H1 (cell line): ENCODE measurements at regions not wholly inside any gene's neighbourhood (a gene's known extent, or its start where the extent isn't known, plus 50 kb on each side); places are given as distances from the start of the nearest gene placed in this dataset.

Experiments
- CTCF ChIA-PET: fragments of 300-600 bp; sonication (Branson Sonifier 250); formaldehyde crosslinking; loops from one replicate; lab custom pipeline; 2021; ENCODE audit not compliant: partially characterized antibody; lab: Charles Lee
- POLR2A ChIA-PET: fragments of 300-600 bp; sonication (Branson Sonifier 250); formaldehyde crosslinking; loops from one replicate; lab custom pipeline; 2021; ENCODE audit warnings: inconsistent platforms; ENCODE audit not compliant: partially characterized antibody; lab: Charles Lee
- DNase-seq, 2 experiments: peaks; one replicate each; pipeline versions ENCODE4 v3.0.0 to v3.0.0-alpha.2; 2010 to 2022; ENCODE audit warnings: low spot score in 2 of 2, low read depth in 1 of 2, mixed read lengths in 1 of 2
- FAIRE-seq: peaks from 2 replicates; lab custom pipeline; 2011; peaks lifted over from hg19 to GRCh38; lab: Jason Lieb, UNC
- H2AFZ ChIP-seq: 2 replicates; pipeline ENCODE4 v1.8.1; 2012; ENCODE audit warnings: low read length, inconsistent platforms
- H2AK5ac ChIP-seq: 2 replicates; pipeline ENCODE4 v1.6.1; 2013; ENCODE audit warnings: low read depth, low read length
- H2BK120ac ChIP-seq: replicated peaks from 2 replicates; pipeline ENCODE3; 2013; ENCODE audit warnings: low read depth, low read length, inconsistent platforms
- H2BK12ac ChIP-seq: 2 replicates; pipeline ENCODE4 v1.6.1; 2013; ENCODE audit warnings: low read depth, low read length
- H2BK15ac ChIP-seq: 2 replicates; pipeline ENCODE4 v1.6.1; 2013; ENCODE audit warnings: low read length
- H2BK20ac ChIP-seq: 2 replicates; pipeline ENCODE4 v1.6.1; 2013; ENCODE audit warnings: low read length
- H2BK5ac ChIP-seq: 2 replicates; pipeline ENCODE4 v1.6.1; 2013; ENCODE audit warnings: low read depth, low read length
- H3K14ac ChIP-seq: 2 replicates; pipeline ENCODE4 v1.6.1; 2013; ENCODE audit warnings: inconsistent platforms; ENCODE audit not compliant: insufficient read length
- H3K18ac ChIP-seq: 2 replicates; pipeline ENCODE4 v1.6.1; 2013; ENCODE audit warnings: low read length; ENCODE audit errors: extremely low read depth
- H3K23ac ChIP-seq: 2 replicates; pipeline ENCODE4 v1.6.1; 2013; ENCODE audit warnings: inconsistent platforms; ENCODE audit not compliant: insufficient read length
- H3K23me2 ChIP-seq: 2 replicates; pipeline ENCODE4 v1.6.1; 2013; ENCODE audit warnings: low read depth, low read length
- H3K27ac ChIP-seq: 2 replicates; pipeline ENCODE4 v1.6.1; 2011; ENCODE audit warnings: low read depth, low read length, inconsistent platforms
- H3K27me3 ChIP-seq, 4 experiments: replicated peaks in 1 of 4; 1 replicate in 1 of 4; 2 replicates in 3 of 4; pipeline versions ENCODE4 v1.6.1 to v1.8.1; 2011 to 2013; ENCODE audit warnings: low read length in 3 of 4, mild to moderate bottlenecking in 3 of 4, inconsistent platforms in 2 of 4, mixed read lengths in 2 of 4, moderate library complexity in 1 of 4; ENCODE audit not compliant: control insufficient read depth in 3 of 4, insufficient read depth in 3 of 4; ENCODE audit errors: extremely low read depth in 1 of 4
- H3K36me3 ChIP-seq, 4 experiments: 2 replicates each; pipeline versions ENCODE4 v1.6.1 to v1.8.1; 2011 to 2013; ENCODE audit warnings: mild to moderate bottlenecking in 4 of 4, low read length in 3 of 4, moderate library complexity in 2 of 4, control low read depth in 1 of 4, inconsistent platforms in 1 of 4; ENCODE audit not compliant: insufficient read depth in 4 of 4, control insufficient read depth in 2 of 4
- H3K4ac ChIP-seq: replicated peaks from 2 replicates; pipeline ENCODE3; 2013; ENCODE audit warnings: low read length, low read depth, mixed read lengths, inconsistent platforms; ENCODE audit not compliant: insufficient read length
- H3K4me1 ChIP-seq, 4 experiments: replicated peaks in 1 of 4; 1 replicate in 1 of 4; 2 replicates in 3 of 4; pipeline versions ENCODE4 v1.6.1 to v1.8.1; 2011 to 2013; ENCODE audit warnings: low read length in 3 of 4, inconsistent platforms in 2 of 4, mixed read lengths in 1 of 4; ENCODE audit not compliant: insufficient read depth in 4 of 4, control insufficient read depth in 3 of 4
- H3K4me2 ChIP-seq, 2 experiments: 2 replicates each; pipeline versions ENCODE4 v1.6.1 to v1.8.1; 2011 to 2013; ENCODE audit warnings: low read depth in 2 of 2, low read length in 2 of 2, control low read depth in 1 of 2, inconsistent platforms in 1 of 2, mild to moderate bottlenecking in 1 of 2; ENCODE audit not compliant: insufficient read depth in 1 of 2
- H3K4me3 ChIP-seq, 4 experiments: fragments of 200-600, 300-600 bp in 1 of 4; sonication (generic), shearing (Covaris generic), sonication (Bioruptor Twin) in 1 of 4; 2 replicates each; pipeline versions ENCODE4 v1.5.1 to v1.8.1; 2011 to 2016; ENCODE audit warnings: low read length in 4 of 4, low read depth in 3 of 4, control low read depth in 2 of 4, inconsistent platforms in 2 of 4, mild to moderate bottlenecking in 2 of 4, mixed read lengths in 1 of 4, moderate library complexity in 1 of 4; ENCODE audit not compliant: insufficient read depth in 2 of 4; ENCODE audit errors: extremely low read depth in 1 of 4
- H3K56ac ChIP-seq: replicated peaks from 2 replicates; pipeline ENCODE3; 2013; ENCODE audit warnings: low read depth, mild to moderate bottlenecking, mixed read lengths, low read length, inconsistent platforms; ENCODE audit not compliant: insufficient read length
- H3K79me1 ChIP-seq: 2 replicates; pipeline ENCODE4 v1.6.1; 2013; ENCODE audit warnings: low read depth, low read length, control low read depth
- H3K79me2 ChIP-seq, 2 experiments: 2 replicates each; pipeline versions ENCODE4 v1.6.1 to v1.8.1; 2012 to 2013; ENCODE audit warnings: low read length in 2 of 2, mild to moderate bottlenecking in 2 of 2, inconsistent platforms in 1 of 2; ENCODE audit not compliant: insufficient read depth in 2 of 2, control insufficient read depth in 1 of 2
- H3K9ac ChIP-seq, 4 experiments: replicated peaks in 1 of 4; 1 replicate in 1 of 4; 2 replicates in 3 of 4; pipeline versions ENCODE4 v1.6.1 to v1.8.1; 2011 to 2013; ENCODE audit warnings: low read depth in 3 of 4, low read length in 3 of 4, control low read depth in 2 of 4, mild to moderate bottlenecking in 2 of 4, moderate library complexity in 2 of 4, inconsistent platforms in 1 of 4; ENCODE audit errors: extremely low read depth in 1 of 4
- H3K9me3 ChIP-seq, 2 experiments: 2 replicates each; pipeline versions ENCODE4 v1.6.1 to v1.8.1; 2012 to 2013; ENCODE audit warnings: mild to moderate bottlenecking in 2 of 2, moderate library complexity in 2 of 2, control low read depth in 1 of 2, inconsistent platforms in 1 of 2, low read depth in 1 of 2, low read length in 1 of 2, mixed read lengths in 1 of 2; ENCODE audit not compliant: insufficient read depth in 2 of 2
- H4K20me1 ChIP-seq, 2 experiments: replicated peaks in 1 of 2; 2 replicates each; pipeline versions ENCODE3 to v1.8.1; 2011 to 2013; ENCODE audit warnings: inconsistent platforms in 2 of 2, low read length in 2 of 2, mild to moderate bottlenecking in 1 of 2; ENCODE audit not compliant: insufficient read depth in 2 of 2, control insufficient read depth in 1 of 2
- H4K5ac ChIP-seq: 2 replicates; pipeline ENCODE4 v1.6.1; 2013; ENCODE audit warnings: low read length, low read depth, mixed read lengths, inconsistent platforms; ENCODE audit not compliant: insufficient read length
- H4K8ac ChIP-seq: 2 replicates; pipeline ENCODE4 v1.8.0; 2013; ENCODE audit warnings: mild to moderate bottlenecking, moderate library complexity, low read length, inconsistent platforms; ENCODE audit not compliant: insufficient read depth; ENCODE audit errors: extremely low read depth
- H4K91ac ChIP-seq: replicated peaks from 2 replicates; pipeline ENCODE3; 2013; ENCODE audit warnings: low read length, mixed read lengths, inconsistent platforms; ENCODE audit not compliant: insufficient read length
- WGBS, 2 experiments: shearing (Covaris generic) in 1 of 2; methylation state at CpG; one replicate each; pipeline versions ENCODE4 v1.1.6 to v1.1.7; 2013 to 2015; ENCODE audit warnings: low lambda C conversion rate in 2 of 2, mixed read lengths in 2 of 2, inconsistent platforms in 1 of 2, low coverage in 1 of 2, missing lambda C conversion rate in 1 of 2; ENCODE audit not compliant: insufficient replicate concordance in 2 of 2, insufficient coverage in 1 of 2, insufficient read length in 1 of 2; ENCODE audit errors: extremely low coverage in 1 of 2, missing lambda C conversion rate in 1 of 2; 5-methylcytosine and 5-hydroxymethylcytosine counted together
- TF ChIP-seq, protein P1 (sequence below): fragments of 300-600 bp; sonication (generic); IDR thresholded peaks from 2 replicates; pipeline ENCODE4 v1.7.1; 2012; ENCODE audit warnings: low read length, moderate library complexity, mild to moderate bottlenecking, inconsistent platforms; ENCODE audit not compliant: insufficient replicate concordance

DNA sequence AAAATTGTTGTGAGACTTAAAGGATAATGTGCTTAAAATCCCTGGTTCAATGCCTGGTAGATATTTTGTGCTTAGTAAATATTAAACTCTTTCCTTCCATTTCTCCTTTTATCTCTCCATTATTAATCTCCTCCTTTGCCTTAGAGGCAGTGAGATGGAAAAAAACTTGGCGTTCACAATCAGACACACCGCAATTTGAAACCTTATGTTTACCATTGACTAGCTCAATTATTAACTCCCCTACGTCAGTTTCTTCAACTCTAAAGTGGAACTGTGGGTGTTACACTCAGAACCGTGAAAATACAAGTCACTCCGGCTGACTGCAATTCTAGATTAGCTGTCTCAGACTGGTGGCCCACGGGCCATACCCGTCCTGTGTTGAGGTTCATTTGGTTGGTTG lies 327.2 kb downstream of the DEPDC1B start:
- Histone ChIP-seq H4K5ac (no peak overlapping the region), H4K8ac (no peak overlapping the region), H3K14ac (no peak overlapping the region)
- TF ChIP-seq, protein P1, sequence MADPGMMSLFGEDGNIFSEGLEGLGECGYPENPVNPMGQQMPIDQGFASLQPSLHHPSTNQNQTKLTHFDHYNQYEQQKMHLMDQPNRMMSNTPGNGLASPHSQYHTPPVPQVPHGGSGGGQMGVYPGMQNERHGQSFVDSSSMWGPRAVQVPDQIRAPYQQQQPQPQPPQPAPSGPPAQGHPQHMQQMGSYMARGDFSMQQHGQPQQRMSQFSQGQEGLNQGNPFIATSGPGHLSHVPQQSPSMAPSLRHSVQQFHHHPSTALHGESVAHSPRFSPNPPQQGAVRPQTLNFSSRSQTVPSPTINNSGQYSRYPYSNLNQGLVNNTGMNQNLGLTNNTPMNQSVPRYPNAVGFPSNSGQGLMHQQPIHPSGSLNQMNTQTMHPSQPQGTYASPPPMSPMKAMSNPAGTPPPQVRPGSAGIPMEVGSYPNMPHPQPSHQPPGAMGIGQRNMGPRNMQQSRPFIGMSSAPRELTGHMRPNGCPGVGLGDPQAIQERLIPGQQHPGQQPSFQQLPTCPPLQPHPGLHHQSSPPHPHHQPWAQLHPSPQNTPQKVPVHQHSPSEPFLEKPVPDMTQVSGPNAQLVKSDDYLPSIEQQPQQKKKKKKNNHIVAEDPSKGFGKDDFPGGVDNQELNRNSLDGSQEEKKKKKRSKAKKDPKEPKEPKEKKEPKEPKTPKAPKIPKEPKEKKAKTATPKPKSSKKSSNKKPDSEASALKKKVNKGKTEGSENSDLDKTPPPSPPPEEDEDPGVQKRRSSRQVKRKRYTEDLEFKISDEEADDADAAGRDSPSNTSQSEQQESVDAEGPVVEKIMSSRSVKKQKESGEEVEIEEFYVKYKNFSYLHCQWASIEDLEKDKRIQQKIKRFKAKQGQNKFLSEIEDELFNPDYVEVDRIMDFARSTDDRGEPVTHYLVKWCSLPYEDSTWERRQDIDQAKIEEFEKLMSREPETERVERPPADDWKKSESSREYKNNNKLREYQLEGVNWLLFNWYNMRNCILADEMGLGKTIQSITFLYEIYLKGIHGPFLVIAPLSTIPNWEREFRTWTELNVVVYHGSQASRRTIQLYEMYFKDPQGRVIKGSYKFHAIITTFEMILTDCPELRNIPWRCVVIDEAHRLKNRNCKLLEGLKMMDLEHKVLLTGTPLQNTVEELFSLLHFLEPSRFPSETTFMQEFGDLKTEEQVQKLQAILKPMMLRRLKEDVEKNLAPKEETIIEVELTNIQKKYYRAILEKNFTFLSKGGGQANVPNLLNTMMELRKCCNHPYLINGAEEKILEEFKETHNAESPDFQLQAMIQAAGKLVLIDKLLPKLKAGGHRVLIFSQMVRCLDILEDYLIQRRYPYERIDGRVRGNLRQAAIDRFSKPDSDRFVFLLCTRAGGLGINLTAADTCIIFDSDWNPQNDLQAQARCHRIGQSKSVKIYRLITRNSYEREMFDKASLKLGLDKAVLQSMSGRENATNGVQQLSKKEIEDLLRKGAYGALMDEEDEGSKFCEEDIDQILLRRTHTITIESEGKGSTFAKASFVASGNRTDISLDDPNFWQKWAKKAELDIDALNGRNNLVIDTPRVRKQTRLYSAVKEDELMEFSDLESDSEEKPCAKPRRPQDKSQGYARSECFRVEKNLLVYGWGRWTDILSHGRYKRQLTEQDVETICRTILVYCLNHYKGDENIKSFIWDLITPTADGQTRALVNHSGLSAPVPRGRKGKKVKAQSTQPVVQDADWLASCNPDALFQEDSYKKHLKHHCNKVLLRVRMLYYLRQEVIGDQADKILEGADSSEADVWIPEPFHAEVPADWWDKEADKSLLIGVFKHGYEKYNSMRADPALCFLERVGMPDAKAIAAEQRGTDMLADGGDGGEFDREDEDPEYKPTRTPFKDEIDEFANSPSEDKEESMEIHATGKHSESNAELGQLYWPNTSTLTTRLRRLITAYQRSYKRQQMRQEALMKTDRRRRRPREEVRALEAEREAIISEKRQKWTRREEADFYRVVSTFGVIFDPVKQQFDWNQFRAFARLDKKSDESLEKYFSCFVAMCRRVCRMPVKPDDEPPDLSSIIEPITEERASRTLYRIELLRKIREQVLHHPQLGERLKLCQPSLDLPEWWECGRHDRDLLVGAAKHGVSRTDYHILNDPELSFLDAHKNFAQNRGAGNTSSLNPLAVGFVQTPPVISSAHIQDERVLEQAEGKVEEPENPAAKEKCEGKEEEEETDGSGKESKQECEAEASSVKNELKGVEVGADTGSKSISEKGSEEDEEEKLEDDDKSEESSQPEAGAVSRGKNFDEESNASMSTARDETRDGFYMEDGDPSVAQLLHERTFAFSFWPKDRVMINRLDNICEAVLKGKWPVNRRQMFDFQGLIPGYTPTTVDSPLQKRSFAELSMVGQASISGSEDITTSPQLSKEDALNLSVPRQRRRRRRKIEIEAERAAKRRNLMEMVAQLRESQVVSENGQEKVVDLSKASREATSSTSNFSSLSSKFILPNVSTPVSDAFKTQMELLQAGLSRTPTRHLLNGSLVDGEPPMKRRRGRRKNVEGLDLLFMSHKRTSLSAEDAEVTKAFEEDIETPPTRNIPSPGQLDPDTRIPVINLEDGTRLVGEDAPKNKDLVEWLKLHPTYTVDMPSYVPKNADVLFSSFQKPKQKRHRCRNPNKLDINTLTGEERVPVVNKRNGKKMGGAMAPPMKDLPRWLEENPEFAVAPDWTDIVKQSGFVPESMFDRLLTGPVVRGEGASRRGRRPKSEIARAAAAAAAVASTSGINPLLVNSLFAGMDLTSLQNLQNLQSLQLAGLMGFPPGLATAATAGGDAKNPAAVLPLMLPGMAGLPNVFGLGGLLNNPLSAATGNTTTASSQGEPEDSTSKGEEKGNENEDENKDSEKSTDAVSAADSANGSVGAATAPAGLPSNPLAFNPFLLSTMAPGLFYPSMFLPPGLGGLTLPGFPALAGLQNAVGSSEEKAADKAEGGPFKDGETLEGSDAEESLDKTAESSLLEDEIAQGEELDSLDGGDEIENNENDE, result no peak

More for the DNA sequence above, 327.2 kb downstream of the DEPDC1B start:
- H3K23me2 ChIP-seq, result no peaks in the 10 kb centered on the region
- no peaks in the 10 kb centered on the region for H3K4me1 ChIP-seq
- H3K56ac ChIP-seq, result no peak overlapping the region
- H3K27me3 ChIP-seq, result no peaks in the 10 kb centered on the region
- H3K23ac ChIP-seq, result no peak overlapping the region
- H3K79me1 ChIP-seq, result no peaks in the 10 kb centered on the region
- H4K20me1 ChIP-seq, result no peaks in the 10 kb centered on the region
- no peak overlapping the region for H2BK12ac ChIP-seq
- H2BK5ac ChIP-seq, result no peak overlapping the region
- H3K4me3 ChIP-seq, result no peak overlapping the region
- no peak overlapping the region for H3K4ac ChIP-seq
- H3K79me2 ChIP-seq, result no peaks in the 10 kb centered on the region
- H3K18ac ChIP-seq, result no peak overlapping the region
- no peak overlapping the region for H4K91ac ChIP-seq
- POLR2A ChIA-PET, result no interaction called here
- H3K4me2 ChIP-seq, result no peak overlapping the region
- FAIRE-seq (no peak), DNase-seq (no peak)
- H3K9me3 ChIP-seq, result no peaks in the 10 kb centered on the region
- H2BK20ac ChIP-seq, result no peak overlapping the region
- H3K9ac ChIP-seq, result no peak overlapping the region
- H3K27ac ChIP-seq, result no peak overlapping the region
- H3K36me3 ChIP-seq, result no peaks in the 10 kb centered on the region
- H2AK5ac ChIP-seq, result no peak overlapping the region
- no peak overlapping the region for H2BK120ac ChIP-seq
- WGBS, 2 experiments, result 89% methylated on average over 7 of the region's 7 CpGs; no CpG with 5 or more reads in 1 of the 2 experiments
- no peak overlapping the region for H2BK15ac ChIP-seq
- CTCF ChIA-PET, result interaction anchor here (1.0 to 1.6 kb wide), 3 partner anchors 9 to 563 kb away, joined by 3 to 4 read pairs (median 3); no protein-coding TSS in a partner anchor
- no peak overlapping the region for H2AFZ ChIP-seq
